NCI-H1417 (cell line): ENCODE measurements at regions not wholly inside any gene's neighbourhood (a gene's known extent, or its start where the extent isn't known, plus 50 kb on each side); places are given as distances from the start of the nearest gene placed in this dataset.
"Not testable (repeated sequence)": the region's sequence is repeated elsewhere in the genome, so short reads cannot be mapped to it uniquely, and the experiment has no call there.

Source experiments
- DNase-seq, 3 experiments: peaks; one replicate each; lab custom pipeline; 2025; lab: John Stamatoyannopoulos, UW

GRCh38 chr3:26068890-26069289 is 279.0 kb downstream of the OXSM start:
- no peak for DNase-seq

DNA sequence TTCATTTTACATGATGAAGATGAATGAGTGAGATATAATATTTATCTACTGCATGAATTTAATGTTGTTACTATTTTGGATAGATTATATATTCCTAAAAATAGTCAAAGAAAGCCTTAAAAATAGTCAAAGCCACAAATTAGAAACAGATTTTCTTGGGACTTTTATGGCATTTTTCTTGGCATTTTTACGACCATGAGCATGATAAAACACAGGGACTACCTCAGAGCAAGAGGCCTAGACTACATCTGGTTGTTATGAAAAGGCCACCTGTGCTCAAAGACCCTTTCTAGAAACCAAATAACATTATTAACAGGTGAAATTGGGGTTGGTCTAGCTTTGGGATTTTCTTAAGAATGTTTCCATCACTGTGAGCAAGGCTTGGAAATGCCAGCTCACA is 281.0 kb downstream of the OXSM start:
- no peak for DNase-seq

GRCh38 chr3:26074080-26074479 is 284.2 kb downstream of the OXSM start:
- no peak for DNase-seq

- DNase-seq, result no peak
Measured at GRCh38 chr3:26078539-26078938, 288.6 kb downstream of the OXSM start.

DNA sequence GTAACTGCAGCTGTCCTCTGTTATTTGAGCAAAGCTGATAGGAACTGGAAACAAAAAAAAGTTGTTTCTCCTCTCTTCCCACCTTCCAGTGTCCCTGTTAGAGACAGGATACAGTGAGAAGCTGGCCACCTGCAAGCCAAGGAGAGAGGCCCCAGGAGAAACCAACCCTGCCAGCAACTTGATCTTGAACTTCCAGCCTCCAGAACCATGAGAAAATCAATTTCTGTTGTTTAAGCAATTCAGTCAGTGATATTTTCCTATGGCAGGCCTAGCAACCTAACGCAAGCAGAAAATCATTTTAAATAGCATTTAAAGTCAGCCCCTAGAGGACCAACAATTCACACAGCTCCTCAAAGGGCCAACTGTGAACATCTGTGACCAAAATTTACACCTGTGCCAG is 291.3 kb downstream of the OXSM start:
- DNase-seq, result no peak

DNA sequence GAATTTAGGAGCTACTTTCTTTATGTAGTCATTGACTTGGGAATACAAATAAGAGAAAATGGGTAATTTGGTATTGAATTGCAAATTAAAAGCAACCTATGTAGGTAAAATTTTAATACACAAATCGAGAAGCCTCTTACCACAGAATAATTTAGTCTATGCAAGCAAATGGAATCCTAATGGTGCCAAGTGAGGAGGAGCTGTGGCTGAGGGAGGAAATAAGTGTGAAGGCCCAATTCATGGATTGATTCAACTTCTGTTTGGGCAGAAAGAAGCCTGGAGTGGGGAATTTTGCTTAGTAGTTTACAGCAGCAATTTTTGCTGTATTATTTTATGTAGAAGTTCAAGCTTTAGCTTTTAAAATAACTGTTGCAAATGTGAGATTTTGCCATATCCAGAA is 291.9 kb downstream of the OXSM start:
- DNase-seq, result no peak

DNA sequence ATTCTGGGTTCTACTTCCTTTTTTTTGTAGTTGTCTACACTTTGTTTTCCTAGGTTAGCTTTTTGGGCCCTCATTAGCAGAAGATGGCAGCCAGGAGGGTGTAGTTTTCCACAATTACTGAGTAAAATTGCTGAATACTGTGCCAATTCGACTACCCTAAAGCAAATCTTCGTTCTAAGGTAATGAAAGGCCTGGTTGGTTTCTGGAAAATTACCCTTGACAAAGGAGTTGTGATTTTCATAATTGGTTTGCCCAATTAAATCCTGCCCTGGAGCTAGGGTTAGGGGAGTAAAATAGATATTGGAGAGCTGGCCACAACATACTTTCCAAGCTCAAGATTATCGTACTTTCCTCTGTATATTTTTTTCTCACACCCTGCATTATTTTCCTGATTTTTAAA is 293.0 kb downstream of the OXSM start:
- DNase-seq, result peak in 2 of 3 experiments; percentile 1 to 41

DNA sequence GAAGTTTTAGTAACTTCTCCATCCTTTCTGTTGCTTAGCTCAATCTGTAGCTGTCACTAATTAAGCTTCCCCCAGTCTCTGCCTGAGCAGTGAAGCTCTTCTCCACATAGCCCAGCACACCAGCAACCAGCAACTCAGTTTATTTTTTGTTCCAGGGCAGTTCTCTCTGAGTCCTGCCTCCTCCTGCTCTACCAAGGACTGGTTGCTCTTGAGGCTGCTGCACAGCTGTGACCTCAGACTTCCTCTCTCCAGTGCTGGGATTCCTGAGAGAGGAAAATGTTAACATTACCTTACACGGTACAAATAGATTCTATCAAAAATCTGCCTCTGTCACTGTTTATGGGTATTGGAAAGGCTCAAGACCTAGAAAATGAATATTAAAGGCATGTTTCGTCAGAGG is 294.7 kb downstream of the OXSM start:
- no peak for DNase-seq

GRCh38 chr3:26087751-26088150 is 297.9 kb downstream of the OXSM start:
- DNase-seq, result no peak

GRCh38 chr3:26089249-26089648 is 299.4 kb downstream of the OXSM start:
- DNase-seq, result no peak

GRCh38 chr3:26090589-26090988 is 300.7 kb downstream of the OXSM start:
- peak in 1 of 3 experiments; percentile 56 for DNase-seq

DNA sequence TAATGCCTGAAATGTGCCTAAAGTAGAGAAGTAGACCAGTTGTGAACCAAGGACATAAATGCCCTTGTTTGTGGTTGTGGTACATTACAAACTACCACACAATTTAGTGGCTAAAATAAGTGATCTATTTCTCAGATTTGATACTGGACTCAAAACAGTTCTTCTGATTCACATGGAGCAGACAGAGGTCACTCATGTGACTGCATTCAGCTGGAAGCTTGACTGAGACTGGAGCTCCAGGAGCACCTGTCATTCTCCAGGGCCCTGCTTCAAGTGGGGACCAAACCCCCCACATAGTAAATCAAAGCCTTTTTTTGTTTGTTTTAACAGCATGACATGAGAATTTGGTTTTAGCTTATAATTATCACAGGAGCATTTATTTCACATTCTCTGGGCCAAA is 301.2 kb downstream of the OXSM start:
- DNase-seq, result peak in 2 of 3 experiments; percentile 63 to 93

DNA sequence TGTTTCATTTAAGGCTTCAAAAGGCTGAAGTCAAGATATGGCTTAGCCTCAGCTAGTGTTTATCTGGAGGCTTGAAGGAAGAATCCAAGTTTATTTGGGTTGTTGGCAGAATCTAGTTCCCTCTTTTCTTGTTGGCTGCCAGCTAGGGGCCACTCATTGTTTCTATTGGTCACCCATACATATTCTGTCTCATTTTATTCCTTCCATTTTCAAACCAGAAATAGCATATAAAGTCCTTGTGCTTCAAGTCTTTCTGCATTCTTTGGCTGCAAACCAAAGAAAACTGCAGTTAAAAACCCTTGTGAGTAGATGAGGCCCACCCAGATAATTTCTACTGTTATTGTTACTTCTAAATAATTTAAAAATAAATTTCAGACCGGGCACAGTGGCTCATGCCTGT is 301.7 kb downstream of the OXSM start:
- DNase-seq, result no peak

DNA sequence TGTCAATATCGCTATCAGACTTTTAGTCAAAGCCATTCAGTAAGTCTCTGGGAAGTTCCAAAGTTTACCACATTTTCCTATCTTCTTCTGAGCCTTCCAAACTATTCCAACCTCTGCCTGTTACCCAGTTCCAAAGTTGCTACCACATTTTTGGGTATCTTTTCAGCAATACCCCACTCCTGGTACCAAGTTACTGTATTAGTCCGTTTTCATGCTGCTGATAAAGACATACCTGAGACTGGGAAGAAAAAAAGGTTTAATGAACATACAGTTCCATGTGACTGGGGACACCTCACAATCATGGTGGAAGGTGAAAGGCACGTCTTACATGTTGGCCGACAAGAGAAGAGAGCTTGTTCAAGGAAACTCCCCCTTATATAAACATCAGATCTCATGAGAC is 307.2 kb downstream of the OXSM start:
- DNase-seq, result not testable (repeated sequence)

DNA sequence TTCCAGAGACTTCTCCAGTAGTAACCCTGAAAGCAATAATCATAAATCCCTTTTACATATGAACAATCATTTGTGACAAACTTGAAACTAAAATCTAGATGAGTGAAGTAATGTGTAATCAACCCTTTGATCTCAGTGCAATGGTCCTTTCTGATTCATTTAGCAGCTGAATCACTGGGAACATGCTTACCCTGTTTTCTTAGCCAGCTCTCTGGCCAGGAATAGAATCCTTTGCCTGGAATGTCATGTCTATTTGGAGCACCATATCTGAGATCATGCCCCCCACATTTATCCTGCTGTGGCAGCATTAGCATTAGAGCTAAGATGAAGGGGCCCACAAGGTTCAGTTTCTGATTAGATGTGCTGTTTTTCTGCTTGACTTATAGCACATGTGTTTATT is 309.8 kb downstream of the OXSM start:
- DNase-seq, result no peak

DNA sequence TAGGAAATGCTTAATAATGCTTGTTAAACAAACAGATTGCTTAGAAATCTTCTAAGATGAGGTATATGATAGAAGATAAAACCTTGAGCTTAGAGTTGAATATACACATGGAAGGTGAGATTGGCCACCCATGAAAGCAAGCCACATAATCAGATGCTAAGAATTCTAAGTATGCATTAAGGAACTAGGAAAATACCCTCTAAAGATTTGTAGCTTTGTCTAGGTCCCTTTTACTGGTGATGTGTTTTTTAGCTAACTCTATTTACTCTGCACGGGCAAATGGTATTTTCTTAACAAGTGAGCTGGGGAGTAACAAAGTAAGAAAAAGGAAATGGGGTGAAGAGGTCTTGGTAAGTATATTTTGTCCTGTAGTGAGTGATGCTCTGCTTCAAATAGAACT is 310.3 kb downstream of the OXSM start:
- DNase-seq, result no peak

- peak in 1 of 3 experiments; percentile 1 for DNase-seq
Measured at GRCh38 chr3:26102376-26102775, 312.5 kb downstream of the OXSM start.

GRCh38 chr3:26104851-26105251 is 315.0 kb downstream of the OXSM start:
- peak in 1 of 3 experiments; percentile 8 for DNase-seq

- no peak for DNase-seq
Measured at GRCh38 chr3:26105261-26105660, 315.4 kb downstream of the OXSM start.

DNA sequence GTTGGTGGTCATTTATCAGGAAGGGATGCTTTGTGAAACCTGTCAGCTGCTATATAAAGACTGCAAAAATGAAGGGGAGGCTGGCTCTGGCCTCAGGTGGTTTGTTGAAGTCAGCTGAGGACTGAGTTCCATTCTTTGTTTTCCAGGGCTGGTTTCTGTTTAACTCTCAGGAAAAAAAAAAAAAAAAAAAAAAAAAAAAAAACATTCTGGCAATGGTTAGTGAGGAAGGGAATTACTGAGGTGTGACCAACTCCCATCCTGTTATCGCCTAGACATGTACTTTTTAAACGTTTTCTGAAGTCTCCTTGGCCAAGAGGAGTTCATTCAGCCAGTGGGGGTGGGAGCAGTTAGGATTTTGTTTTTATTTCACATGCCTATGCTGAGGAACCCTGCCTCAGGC is 316.3 kb downstream of the OXSM start:
- DNase-seq, result peak in 2 of 3 experiments; percentile 0 to 44

- DNase-seq, result no peak
Measured at GRCh38 chr3:26108846-26109489, 319.1 kb downstream of the OXSM start.

DNA sequence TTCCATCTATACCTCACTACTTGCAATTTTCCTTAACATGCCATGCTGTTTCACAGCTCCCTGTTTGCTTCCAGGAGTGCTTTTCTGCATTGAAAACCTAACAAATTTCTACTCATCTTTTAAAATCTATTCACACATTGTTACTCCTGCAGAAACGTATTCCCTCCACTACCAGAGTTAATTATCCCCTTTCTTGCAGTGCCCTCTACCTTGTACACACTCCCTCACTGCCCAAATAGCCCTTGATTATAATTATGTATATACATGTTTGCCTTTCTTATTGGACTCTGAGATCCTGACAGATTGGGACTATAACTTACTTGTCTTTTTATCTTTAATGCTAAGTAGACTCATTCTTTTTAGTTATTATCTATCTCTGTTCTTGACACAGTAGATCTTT is 325.0 kb downstream of the OXSM start:
- DNase-seq, result peak in 1 of 3 experiments; percentile 38

DNA sequence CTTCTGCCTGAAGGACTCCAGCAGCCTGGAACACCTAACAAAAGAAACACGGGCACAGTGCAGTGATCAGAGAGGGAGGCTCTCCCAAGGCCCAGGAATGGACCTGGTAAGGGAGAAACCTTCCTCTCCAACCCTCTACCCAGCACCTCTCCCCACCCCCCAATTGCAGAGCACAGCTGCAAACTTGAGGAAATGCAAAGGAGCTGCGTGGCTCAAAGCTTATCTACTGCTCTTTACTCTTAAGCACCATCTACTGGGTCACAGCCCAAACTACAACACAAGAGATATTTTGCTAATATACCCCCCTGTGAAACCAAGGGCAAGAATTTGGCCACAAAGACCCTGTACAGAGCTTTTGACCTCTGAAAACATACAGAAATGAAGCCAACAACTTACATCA is 328.3 kb downstream of the OXSM start:
- peak in 2 of 3 experiments; percentile 5 to 8 for DNase-seq

DNA sequence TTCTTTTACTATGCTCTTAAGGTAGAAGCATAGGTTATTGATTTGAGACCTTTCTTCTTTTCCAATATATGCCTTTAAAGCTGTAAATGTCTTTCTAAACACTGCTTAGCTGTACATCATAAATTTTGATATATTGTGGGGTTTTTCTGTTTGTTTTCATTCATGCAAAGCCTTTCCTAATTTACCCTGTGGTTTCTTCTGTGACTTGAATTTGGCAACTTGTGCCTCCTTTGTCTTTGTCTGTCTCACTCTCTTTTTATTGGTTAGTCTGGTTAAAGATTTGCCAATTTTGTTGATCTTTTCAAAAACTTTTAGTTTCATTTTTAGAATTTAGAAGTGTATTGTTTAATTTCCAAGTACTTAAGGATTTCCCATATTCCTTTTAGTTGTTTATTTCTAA is 343.1 kb downstream of the OXSM start:
- no peak for DNase-seq
